ENCODE measurements at regions not wholly inside any gene's neighbourhood (a gene's known extent, or its start where the extent isn't known, plus 50 kb on each side); places are given as distances from the start of the nearest gene placed in this dataset.

DNA sequence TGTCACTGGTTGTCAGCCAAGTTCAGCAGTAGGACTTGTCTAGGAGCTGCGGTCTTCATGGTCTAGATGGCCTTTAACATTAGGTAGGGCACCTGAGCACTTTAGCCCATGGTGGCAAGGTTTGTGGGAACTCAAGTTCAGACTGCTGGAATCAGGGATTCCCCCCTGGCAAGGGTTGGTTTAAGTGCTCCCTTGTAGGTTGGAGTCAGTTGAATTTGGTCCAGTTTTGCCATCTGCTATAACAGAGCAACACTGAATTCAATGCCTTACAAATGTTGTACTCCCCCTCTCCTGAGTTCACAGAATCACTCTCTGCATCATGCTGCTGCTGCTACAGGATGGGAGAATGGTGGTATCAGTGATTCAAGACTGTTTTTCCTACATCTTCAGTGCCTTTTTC, 509.3 kb downstream of the VGLL3 start:
- H2AFZ ChIP-seq, result no peak overlapping the region
- H3K27me3 ChIP-seq, result no peaks in the 10 kb centered on the region
- H3K9me3 ChIP-seq (ENCODE audit: low read depth), result peaks cover 4% of the 10 kb centered on the region
- no peaks in the 10 kb centered on the region for H3K9me2 ChIP-seq (replicated peaks; ENCODE audit: insufficient read depth)
- H4K20me1 ChIP-seq (ENCODE audit: insufficient read depth, poor library complexity, severe bottlenecking), result no peaks in the 10 kb centered on the region
- WGBS (ENCODE audit: low lambda C conversion rate, missing lambda C conversion rate), result 100% methylated on average over 1 of the region's 1 CpG
- DNase-seq (ENCODE audit: low spot score), result no peak
- no peaks in the 10 kb centered on the region for H3K79me2 ChIP-seq
- peaks cover 5% of the 10 kb centered on the region for H3K4me1 ChIP-seq (ENCODE audit: insufficient read depth)
- TF ChIP-seq EZH2phosphoT487 (IDR thresholded peaks at IDR 0.05; ENCODE audit: low read depth, severe bottlenecking, unreplicated experiment) (no peak), EZH2 (IDR thresholded peaks at IDR 0.05; ENCODE audit: borderline replicate concordance) (no peak)
- H3K4me3 ChIP-seq, result no peak overlapping the region
- no peak overlapping the region for H3K4me2 ChIP-seq
- no peaks in the 10 kb centered on the region for H3K36me3 ChIP-seq (replicated peaks; ENCODE audit: insufficient read depth, low read depth)
- H3K27ac ChIP-seq, result peak overlapping the region; percentile 26

DNA sequence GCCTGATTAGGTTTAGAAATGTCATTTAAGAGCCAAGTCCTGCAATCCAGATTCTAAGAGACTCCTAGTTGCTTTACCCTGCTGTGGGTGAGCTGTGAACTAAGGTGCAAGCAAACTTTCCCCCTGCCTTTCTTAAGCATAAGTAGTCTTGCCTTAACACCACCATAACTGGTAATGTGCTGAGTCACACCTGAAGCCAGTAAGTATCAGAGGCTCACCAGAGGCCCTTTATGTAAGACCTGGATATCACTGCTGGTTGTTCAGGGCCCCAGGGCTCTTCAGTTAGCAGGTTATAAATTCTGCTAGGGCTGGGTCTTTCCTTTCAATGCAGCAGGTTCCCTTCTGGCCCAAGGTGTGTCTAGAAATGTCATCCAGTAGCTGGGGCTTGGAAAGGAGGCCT, 509.9 kb downstream of the VGLL3 start:
- no peak overlapping the region for H2AFZ ChIP-seq
- peaks cover 4% of the 10 kb centered on the region for H3K9me3 ChIP-seq (ENCODE audit: low read depth)
- TF ChIP-seq, protein P1, sequence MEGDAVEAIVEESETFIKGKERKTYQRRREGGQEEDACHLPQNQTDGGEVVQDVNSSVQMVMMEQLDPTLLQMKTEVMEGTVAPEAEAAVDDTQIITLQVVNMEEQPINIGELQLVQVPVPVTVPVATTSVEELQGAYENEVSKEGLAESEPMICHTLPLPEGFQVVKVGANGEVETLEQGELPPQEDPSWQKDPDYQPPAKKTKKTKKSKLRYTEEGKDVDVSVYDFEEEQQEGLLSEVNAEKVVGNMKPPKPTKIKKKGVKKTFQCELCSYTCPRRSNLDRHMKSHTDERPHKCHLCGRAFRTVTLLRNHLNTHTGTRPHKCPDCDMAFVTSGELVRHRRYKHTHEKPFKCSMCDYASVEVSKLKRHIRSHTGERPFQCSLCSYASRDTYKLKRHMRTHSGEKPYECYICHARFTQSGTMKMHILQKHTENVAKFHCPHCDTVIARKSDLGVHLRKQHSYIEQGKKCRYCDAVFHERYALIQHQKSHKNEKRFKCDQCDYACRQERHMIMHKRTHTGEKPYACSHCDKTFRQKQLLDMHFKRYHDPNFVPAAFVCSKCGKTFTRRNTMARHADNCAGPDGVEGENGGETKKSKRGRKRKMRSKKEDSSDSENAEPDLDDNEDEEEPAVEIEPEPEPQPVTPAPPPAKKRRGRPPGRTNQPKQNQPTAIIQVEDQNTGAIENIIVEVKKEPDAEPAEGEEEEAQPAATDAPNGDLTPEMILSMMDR (IDR thresholded peaks at IDR 0.05; ENCODE audit: poor library complexity), result no peak
- TF ChIP-seq EZH2phosphoT487 (IDR thresholded peaks at IDR 0.05; ENCODE audit: low read depth, severe bottlenecking, unreplicated experiment), result no peak
- TF ChIP-seq EZH2 (IDR thresholded peaks at IDR 0.05; ENCODE audit: borderline replicate concordance), result no peak
- no peaks in the 10 kb centered on the region for H4K20me1 ChIP-seq (ENCODE audit: insufficient read depth, poor library complexity, severe bottlenecking)
- peaks cover 5% of the 10 kb centered on the region for H3K4me1 ChIP-seq (ENCODE audit: insufficient read depth)
- H3K79me2 ChIP-seq, result no peaks in the 10 kb centered on the region
- no peaks in the 10 kb centered on the region for H3K9me2 ChIP-seq (replicated peaks; ENCODE audit: insufficient read depth)
- peak; percentile 51 for DNase-seq (ENCODE audit: low spot score)
- no peak overlapping the region for H3K4me2 ChIP-seq
- no peaks in the 10 kb centered on the region for H3K36me3 ChIP-seq (replicated peaks; ENCODE audit: insufficient read depth, low read depth)
- H3K27ac ChIP-seq, result peak overlapping the region; percentile 78
- no peaks in the 10 kb centered on the region for H3K27me3 ChIP-seq
- H3K4me3 ChIP-seq, result no peak overlapping the region

DNA sequence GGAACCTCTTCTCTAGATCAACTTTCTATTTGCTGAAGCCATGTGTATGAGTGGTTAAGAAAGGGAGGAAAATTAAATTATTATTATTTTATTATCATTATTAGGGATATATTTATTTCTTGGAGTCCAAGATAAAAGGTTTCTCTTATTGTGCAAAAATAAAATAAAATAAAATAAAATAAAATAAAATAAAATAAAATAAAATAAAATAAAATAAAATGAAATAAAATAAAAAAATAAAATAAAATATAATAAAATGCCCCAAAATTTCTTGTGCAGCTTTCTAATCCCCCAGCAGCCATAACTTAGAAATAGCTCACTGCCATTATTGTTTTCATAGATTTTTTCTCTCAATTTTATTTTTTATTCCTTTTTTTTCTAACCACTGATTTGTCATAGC, 526.8 kb downstream of the VGLL3 start:
- Histone ChIP-seq H3K9me2 (replicated peaks; ENCODE audit: insufficient read depth) (no peaks in the 10 kb centered on the region), H3K4me3 (no peak overlapping the region), H3K79me2 (no peaks in the 10 kb centered on the region), H3K4me1 (ENCODE audit: insufficient read depth) (no peaks in the 10 kb centered on the region), H2AFZ (no peak overlapping the region), H4K20me1 (ENCODE audit: insufficient read depth, poor library complexity, severe bottlenecking) (no peaks in the 10 kb centered on the region), H3K27me3 (no peaks in the 10 kb centered on the region), H3K36me3 (replicated peaks; ENCODE audit: insufficient read depth, low read depth) (no peaks in the 10 kb centered on the region), H3K4me2 (no peak overlapping the region), H3K9me3 (ENCODE audit: low read depth) (no peaks in the 10 kb centered on the region), H3K27ac (no peak overlapping the region)
- TF ChIP-seq EZH2phosphoT487 (IDR thresholded peaks at IDR 0.05; ENCODE audit: low read depth, severe bottlenecking, unreplicated experiment) (no peak), EZH2 (IDR thresholded peaks at IDR 0.05; ENCODE audit: borderline replicate concordance) (no peak)
- TF ChIP-seq, protein P1 (IDR thresholded peaks at IDR 0.05; ENCODE audit: poor library complexity), result no peak
- DNase-seq (ENCODE audit: low spot score), result no peak

DNA sequence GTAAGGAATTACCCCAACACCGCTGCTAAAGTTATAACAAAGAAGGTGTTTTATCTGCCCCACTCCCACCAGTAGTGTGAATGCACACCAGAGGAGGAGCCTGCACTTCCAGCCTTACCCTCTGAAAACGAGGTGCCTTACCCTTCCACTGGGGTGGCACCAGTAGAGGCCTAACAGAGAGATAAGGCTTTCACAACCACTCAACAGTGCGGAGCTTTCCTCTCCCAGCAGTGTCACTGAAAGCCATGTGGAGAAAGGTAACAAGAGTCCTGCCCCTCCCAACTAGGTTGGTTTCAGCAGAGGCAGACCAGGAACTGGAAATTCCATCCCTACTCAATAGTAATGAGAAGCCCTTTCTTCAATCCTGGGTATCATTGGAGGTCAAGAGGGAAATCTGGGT, 539.2 kb downstream of the VGLL3 start:
- H2AFZ ChIP-seq, result no peak overlapping the region
- no peak overlapping the region for H3K4me3 ChIP-seq
- no peak overlapping the region for H3K27ac ChIP-seq
- TF ChIP-seq, protein P1 (IDR thresholded peaks at IDR 0.05; ENCODE audit: poor library complexity), result no peak
- no peak for TF ChIP-seq EZH2 (IDR thresholded peaks at IDR 0.05; ENCODE audit: borderline replicate concordance)
- TF ChIP-seq EZH2phosphoT487 (IDR thresholded peaks at IDR 0.05; ENCODE audit: low read depth, severe bottlenecking, unreplicated experiment), result no peak
- H3K79me2 ChIP-seq, result no peaks in the 10 kb centered on the region
- H3K27me3 ChIP-seq, result no peaks in the 10 kb centered on the region
- H3K4me1 ChIP-seq (ENCODE audit: insufficient read depth), result no peaks in the 10 kb centered on the region
- H3K36me3 ChIP-seq (replicated peaks; ENCODE audit: insufficient read depth, low read depth), result no peaks in the 10 kb centered on the region
- H3K9me2 ChIP-seq (replicated peaks; ENCODE audit: insufficient read depth), result no peaks in the 10 kb centered on the region
- no peak overlapping the region for H3K4me2 ChIP-seq
- DNase-seq (ENCODE audit: low spot score), result no peak
- 82% methylated on average over 3 of the region's 3 CpGs for WGBS (ENCODE audit: low lambda C conversion rate, missing lambda C conversion rate)
- no peaks in the 10 kb centered on the region for H4K20me1 ChIP-seq (ENCODE audit: insufficient read depth, poor library complexity, severe bottlenecking)
- H3K9me3 ChIP-seq (ENCODE audit: low read depth), result no peaks in the 10 kb centered on the region
